ENCODE measurements at regions not wholly inside any gene's neighbourhood (a gene's known extent, or its start where the extent isn't known, plus 50 kb on each side); places are given as distances from the start of the nearest gene placed in this dataset.

DNA sequence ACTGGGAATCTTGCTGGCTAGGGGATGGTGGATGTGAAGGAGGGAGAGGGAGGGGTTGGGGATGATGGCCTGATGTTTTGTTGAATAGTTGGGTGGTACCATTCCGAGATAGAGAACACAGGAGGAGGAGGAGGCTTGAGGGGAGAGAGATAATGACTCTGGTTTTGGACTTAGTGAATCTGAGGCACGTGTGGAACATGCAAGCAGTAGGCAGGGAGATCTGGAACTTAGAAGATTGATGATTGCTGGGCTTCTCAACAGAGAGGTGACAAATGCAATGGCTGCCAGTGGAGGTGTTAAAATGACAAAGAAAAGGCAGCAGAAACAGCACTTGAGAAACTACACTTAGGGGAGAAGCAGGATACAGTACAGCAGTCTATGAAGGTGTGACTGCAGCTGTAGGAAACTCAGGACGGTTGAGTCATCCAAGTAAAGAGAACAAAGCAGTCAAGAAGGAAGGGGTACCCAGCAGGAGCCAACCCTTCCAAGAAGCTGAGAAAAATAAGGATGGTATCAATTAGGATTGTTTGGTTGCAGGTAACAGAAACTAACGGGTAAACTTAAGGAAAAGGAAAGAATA is 186.8 kb upstream of the FOXN2 start:
- no peaks in the 10 kb centered on the region for H3K9me3 ChIP-seq (ENCODE audit: low read length)
- H3K9ac ChIP-seq (ENCODE audit: insufficient read depth, low read depth, low read length) = no peak overlapping the region
- in situ Hi-C loops (cut with HindIII; ENCODE audit: extremely low pct_ligation_motif_present, low pct_unique_long_range_greater_than_20kb) = no loop called here
- H3K79me2 ChIP-seq (ENCODE audit: insufficient read depth, low read length) = no peaks in the 10 kb centered on the region
- no peaks in the 10 kb centered on the region for H4K20me1 ChIP-seq (ENCODE audit: insufficient read depth, low read length)
- H3K27ac ChIP-seq (ENCODE audit: extremely low read length, insufficient read depth, low read length) = no peak overlapping the region
- H3K27me3 ChIP-seq (ENCODE audit: control insufficient read depth in 1 of 2, insufficient read depth in 2 of 2, low read length in 2 of 2) = peaks cover 0 to 11% of the 10 kb centered on the region in 2 experiments; a peak in 2 of 5 replicates
- ATAC-seq (no peak), FAIRE-seq (no peak), DNase-seq (ENCODE audit: low spot score) (no peak)
- no peak for TF ChIP-seq SMAD3 (CRISPR knock-in tag; IDR thresholded peaks at IDR 0.05)
- TF ChIP-seq ZNF282 (IDR thresholded peaks at IDR 0.05; ENCODE audit: partially characterized antibody) = no peak
- TF ChIP-seq ZFP41 (CRISPR knock-in tag; IDR thresholded peaks at IDR 0.05; ENCODE audit: borderline replicate concordance) = no peak
- TF ChIP-seq, protein P1, sequence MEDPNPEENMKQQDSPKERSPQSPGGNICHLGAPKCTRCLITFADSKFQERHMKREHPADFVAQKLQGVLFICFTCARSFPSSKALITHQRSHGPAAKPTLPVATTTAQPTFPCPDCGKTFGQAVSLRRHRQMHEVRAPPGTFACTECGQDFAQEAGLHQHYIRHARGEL (CRISPR knock-in tag; IDR thresholded peaks at IDR 0.05) = no peak
- TF ChIP-seq, protein P2, sequence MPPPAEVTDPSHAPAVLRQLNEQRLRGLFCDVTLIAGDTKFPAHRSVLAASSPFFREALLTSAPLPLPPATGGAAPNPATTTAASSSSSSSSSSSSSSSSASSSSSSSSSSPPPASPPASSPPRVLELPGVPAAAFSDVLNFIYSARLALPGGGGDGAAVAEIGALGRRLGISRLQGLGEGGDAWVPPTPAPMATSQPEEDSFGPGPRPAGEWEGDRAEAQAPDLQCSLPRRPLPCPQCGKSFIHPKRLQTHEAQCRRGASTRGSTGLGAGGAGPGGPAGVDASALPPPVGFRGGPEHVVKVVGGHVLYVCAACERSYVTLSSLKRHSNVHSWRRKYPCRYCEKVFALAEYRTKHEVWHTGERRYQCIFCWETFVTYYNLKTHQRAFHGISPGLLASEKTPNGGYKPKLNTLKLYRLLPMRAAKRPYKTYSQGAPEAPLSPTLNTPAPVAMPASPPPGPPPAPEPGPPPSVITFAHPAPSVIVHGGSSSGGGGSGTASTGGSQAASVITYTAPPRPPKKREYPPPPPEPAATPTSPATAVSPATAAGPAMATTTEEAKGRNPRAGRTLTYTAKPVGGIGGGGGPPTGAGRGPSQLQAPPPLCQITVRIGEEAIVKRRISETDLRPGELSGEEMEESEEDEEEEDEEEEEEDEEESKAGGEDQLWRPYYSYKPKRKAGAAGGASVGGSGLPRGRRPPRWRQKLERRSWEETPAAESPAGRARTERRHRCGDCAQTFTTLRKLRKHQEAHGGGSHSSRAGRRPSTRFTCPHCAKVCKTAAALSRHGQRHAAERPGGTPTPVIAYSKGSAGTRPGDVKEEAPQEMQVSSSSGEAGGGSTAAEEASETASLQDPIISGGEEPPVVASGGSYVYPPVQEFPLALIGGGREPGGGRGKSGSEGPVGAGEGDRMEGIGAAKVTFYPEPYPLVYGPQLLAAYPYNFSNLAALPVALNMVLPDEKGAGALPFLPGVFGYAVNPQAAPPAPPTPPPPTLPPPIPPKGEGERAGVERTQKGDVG (CRISPR knock-in tag; IDR thresholded peaks at IDR 0.05; ENCODE audit: borderline replicate concordance) = no peak
- TF ChIP-seq, protein P3, sequence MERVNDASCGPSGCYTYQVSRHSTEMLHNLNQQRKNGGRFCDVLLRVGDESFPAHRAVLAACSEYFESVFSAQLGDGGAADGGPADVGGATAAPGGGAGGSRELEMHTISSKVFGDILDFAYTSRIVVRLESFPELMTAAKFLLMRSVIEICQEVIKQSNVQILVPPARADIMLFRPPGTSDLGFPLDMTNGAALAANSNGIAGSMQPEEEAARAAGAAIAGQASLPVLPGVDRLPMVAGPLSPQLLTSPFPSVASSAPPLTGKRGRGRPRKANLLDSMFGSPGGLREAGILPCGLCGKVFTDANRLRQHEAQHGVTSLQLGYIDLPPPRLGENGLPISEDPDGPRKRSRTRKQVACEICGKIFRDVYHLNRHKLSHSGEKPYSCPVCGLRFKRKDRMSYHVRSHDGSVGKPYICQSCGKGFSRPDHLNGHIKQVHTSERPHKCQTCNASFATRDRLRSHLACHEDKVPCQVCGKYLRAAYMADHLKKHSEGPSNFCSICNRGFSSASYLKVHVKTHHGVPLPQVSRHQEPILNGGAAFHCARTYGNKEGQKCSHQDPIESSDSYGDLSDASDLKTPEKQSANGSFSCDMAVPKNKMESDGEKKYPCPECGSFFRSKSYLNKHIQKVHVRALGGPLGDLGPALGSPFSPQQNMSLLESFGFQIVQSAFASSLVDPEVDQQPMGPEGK (CRISPR knock-in tag; IDR thresholded peaks at IDR 0.05) = no peak
- no peak for TF ChIP-seq MYC (CRISPR knock-in tag; IDR thresholded peaks at IDR 0.05; ENCODE audit: borderline replicate concordance)
- TF ChIP-seq TAF15 (IDR thresholded peaks at IDR 0.05; ENCODE audit: low read depth, low read length, poor library complexity, severe bottlenecking) = no peak
- TF ChIP-seq SIX4 (CRISPR knock-in tag; IDR thresholded peaks at IDR 0.05) = no peak
- TF ChIP-seq ZNF75D (CRISPR knock-in tag; IDR thresholded peaks at IDR 0.05; ENCODE audit: borderline replicate concordance) = no peak
- TF ChIP-seq REL (CRISPR knock-in tag; conservative IDR thresholded peaks at IDR 0.05) = no peak
- TF ChIP-seq ZNF496 (CRISPR knock-in tag; IDR thresholded peaks at IDR 0.05; ENCODE audit: insufficient replicate concordance) = no peak
- TF ChIP-seq, protein P4, sequence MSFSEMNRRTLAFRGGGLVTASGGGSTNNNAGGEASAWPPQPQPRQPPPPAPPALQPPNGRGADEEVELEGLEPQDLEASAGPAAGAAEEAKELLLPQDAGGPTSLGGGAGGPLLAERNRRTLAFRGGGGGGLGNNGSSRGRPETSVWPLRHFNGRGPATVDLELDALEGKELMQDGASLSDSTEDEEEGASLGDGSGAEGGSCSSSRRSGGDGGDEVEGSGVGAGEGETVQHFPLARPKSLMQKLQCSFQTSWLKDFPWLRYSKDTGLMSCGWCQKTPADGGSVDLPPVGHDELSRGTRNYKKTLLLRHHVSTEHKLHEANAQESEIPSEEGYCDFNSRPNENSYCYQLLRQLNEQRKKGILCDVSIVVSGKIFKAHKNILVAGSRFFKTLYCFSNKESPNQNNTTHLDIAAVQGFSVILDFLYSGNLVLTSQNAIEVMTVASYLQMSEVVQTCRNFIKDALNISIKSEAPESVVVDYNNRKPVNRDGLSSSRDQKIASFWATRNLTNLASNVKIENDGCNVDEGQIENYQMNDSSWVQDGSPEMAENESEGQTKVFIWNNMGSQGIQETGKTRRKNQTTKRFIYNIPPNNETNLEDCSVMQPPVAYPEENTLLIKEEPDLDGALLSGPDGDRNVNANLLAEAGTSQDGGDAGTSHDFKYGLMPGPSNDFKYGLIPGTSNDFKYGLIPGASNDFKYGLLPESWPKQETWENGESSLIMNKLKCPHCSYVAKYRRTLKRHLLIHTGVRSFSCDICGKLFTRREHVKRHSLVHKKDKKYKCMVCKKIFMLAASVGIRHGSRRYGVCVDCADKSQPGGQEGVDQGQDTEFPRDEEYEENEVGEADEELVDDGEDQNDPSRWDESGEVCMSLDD (CRISPR knock-in tag; IDR thresholded peaks at IDR 0.05; ENCODE audit: borderline replicate concordance) = no peak
- TF ChIP-seq, protein P5, sequence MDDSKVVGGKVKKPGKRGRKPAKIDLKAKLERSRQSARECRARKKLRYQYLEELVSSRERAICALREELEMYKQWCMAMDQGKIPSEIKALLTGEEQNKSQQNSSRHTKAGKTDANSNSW (CRISPR knock-in tag; IDR thresholded peaks at IDR 0.05; ENCODE audit: borderline replicate concordance) = no peak
- no peak overlapping the region for H3K4me3 ChIP-seq (replicated peaks in 1 of 3; ENCODE audit: insufficient read depth in 1 of 3, low read depth in 2 of 3, low read length in 3 of 3)
- H2AFZ ChIP-seq (ENCODE audit: low read length) = no peak overlapping the region
- H3K4me1 ChIP-seq (ENCODE audit: insufficient read depth, low read length) = no peaks in the 10 kb centered on the region
- ChIA-PET CTCF (ENCODE audit: low intra/inter-chr PET ratio, low total read pairs) (no interaction called here), POLR2A (no interaction called here)
- intact Hi-C loops (cut with micrococcal nuclease; ENCODE audit: unreplicated experiment) = no loop called here
- no peaks in the 10 kb centered on the region for H3K36me3 ChIP-seq (replicated peaks in 1 of 2; ENCODE audit: control insufficient read depth in 1 of 2, insufficient read depth in 2 of 2, low read length in 2 of 2)
- WGBS (ENCODE audit: low lambda C conversion rate) = 11% methylated on average over 4 of the region's 4 CpGs
- H3K4me2 ChIP-seq (ENCODE audit: low read depth, low read length) = no peak overlapping the region
- no TSS peak for BruUV-seq (replicated peaks)
